Endodermal cell (in vitro differentiated cells): ENCODE measurements at regions not wholly inside any gene's neighbourhood (a gene's known extent, or its start where the extent isn't known, plus 50 kb on each side); places are given as distances from the start of the nearest gene placed in this dataset.

Source experiments
- DNase-seq: peaks from one replicate; pipeline ENCODE4 v3.0.0-alpha.2; 2017
- H3K27ac ChIP-seq: 2 replicates; pipeline ENCODE4 v1.5.1; 2013; ENCODE audit warnings: mild to moderate bottlenecking, low read depth, low read length, moderate library complexity
- H3K27me3 ChIP-seq: 2 replicates; pipeline ENCODE4 v1.6.1; 2013; ENCODE audit warnings: mild to moderate bottlenecking, low read length, moderate library complexity; ENCODE audit not compliant: insufficient read depth, control insufficient read depth, poor library complexity, severe bottlenecking
- H3K36me3 ChIP-seq: 2 replicates; pipeline ENCODE4 v1.7.0; 2013; ENCODE audit warnings: mild to moderate bottlenecking, low read length, moderate library complexity; ENCODE audit not compliant: control insufficient read depth, insufficient read depth
- H3K4me1 ChIP-seq: one replicate; pipeline ENCODE4 v1.7.0; 2013; ENCODE audit warnings: low read length; ENCODE audit not compliant: control insufficient read depth, insufficient read depth
- H3K4me3 ChIP-seq: 2 replicates; pipeline ENCODE4 v1.5.1; 2013; ENCODE audit warnings: mild to moderate bottlenecking, low read length, moderate library complexity
- H3K9ac ChIP-seq: 2 replicates; pipeline ENCODE4 v1.6.1; 2013; ENCODE audit warnings: mild to moderate bottlenecking, low read length, moderate library complexity; ENCODE audit not compliant: poor library complexity, severe bottlenecking; ENCODE audit errors: extremely low read depth
- H3K9me3 ChIP-seq: 2 replicates; pipeline ENCODE4 v1.6.1; 2013; ENCODE audit warnings: mild to moderate bottlenecking, low read length, moderate library complexity; ENCODE audit not compliant: control insufficient read depth
- H3K27ac Mint-ChIP-seq: 2 replicates; pipeline ENCODE4 v1.8.0; 2020; ENCODE audit warnings: mixed read lengths
- H3K27me3 Mint-ChIP-seq: 2 replicates; pipeline ENCODE4 v1.8.0; 2021; ENCODE audit warnings: mild to moderate bottlenecking, mixed read lengths; ENCODE audit not compliant: insufficient read depth
- H3K36me3 Mint-ChIP-seq: 2 replicates; pipeline ENCODE4 v1.8.0; 2020; ENCODE audit warnings: low read depth, mixed read lengths
- H3K4me1 Mint-ChIP-seq: 2 replicates; pipeline ENCODE4 v1.8.0; 2020; ENCODE audit warnings: mixed read lengths
- H3K4me3 Mint-ChIP-seq: 2 replicates; pipeline ENCODE4 v1.8.0; 2020; ENCODE audit warnings: mild to moderate bottlenecking, moderate library complexity, mixed read lengths
- H3K9me3 Mint-ChIP-seq: 2 replicates; pipeline ENCODE4 v1.8.0; 2020; ENCODE audit warnings: mild to moderate bottlenecking, mixed read lengths
- WGBS, 2 experiments: methylation state at CpG; one replicate each; pipeline versions ENCODE4 v1.1.5 to v1.1.7; 2013; ENCODE audit warnings: missing lambda C conversion rate in 2 of 2, mixed read lengths in 1 of 2; ENCODE audit not compliant: insufficient coverage in 1 of 2, insufficient read length in 1 of 2; 5-methylcytosine and 5-hydroxymethylcytosine counted together
- TF ChIP-seq, protein P1 (sequence below): fragments of 200-600 bp; sonication (generic); conservative IDR thresholded peaks from 2 replicates; pipeline ENCODE4 v1.5.0; 2021; ENCODE audit warnings: antibody characterized with exemption, mild to moderate bottlenecking

DNA sequence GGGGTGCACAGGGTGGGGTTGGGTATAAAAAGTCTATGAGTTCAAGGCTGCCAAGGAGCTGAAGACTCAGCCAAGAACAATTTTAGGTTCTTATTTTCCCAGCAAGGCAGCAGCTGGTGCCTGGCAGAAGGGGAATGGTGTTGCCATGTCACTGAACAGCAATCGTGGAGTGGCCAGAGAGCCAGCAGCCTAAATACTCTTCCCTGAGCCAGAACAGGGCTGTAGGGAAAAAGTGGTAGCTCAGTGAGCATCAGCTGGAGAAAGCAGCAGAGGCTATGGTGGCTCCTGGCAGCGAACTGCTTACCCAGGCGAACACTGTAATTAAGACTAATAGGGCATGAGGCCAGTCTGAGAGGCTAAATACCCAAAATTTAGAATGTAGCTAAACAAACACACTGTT lies 334.9 kb downstream of the RMST start:
- TF ChIP-seq, protein P1, sequence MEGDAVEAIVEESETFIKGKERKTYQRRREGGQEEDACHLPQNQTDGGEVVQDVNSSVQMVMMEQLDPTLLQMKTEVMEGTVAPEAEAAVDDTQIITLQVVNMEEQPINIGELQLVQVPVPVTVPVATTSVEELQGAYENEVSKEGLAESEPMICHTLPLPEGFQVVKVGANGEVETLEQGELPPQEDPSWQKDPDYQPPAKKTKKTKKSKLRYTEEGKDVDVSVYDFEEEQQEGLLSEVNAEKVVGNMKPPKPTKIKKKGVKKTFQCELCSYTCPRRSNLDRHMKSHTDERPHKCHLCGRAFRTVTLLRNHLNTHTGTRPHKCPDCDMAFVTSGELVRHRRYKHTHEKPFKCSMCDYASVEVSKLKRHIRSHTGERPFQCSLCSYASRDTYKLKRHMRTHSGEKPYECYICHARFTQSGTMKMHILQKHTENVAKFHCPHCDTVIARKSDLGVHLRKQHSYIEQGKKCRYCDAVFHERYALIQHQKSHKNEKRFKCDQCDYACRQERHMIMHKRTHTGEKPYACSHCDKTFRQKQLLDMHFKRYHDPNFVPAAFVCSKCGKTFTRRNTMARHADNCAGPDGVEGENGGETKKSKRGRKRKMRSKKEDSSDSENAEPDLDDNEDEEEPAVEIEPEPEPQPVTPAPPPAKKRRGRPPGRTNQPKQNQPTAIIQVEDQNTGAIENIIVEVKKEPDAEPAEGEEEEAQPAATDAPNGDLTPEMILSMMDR: no peak
- H3K27me3 ChIP-seq: no peaks in the 10 kb centered on the region
- Mint-ChIP-seq H3K27me3 (no peaks in the 10 kb centered on the region), H3K9me3 (peaks cover 9% of the 10 kb centered on the region), H3K4me1 (no peaks in the 10 kb centered on the region), H3K36me3 (no peaks in the 10 kb centered on the region), H3K4me3 (no peak overlapping the region), H3K27ac (no peak overlapping the region)
- H3K36me3 ChIP-seq: no peaks in the 10 kb centered on the region
- H3K4me1 ChIP-seq: no peaks in the 10 kb centered on the region
- DNase-seq: no peak
- no peak overlapping the region for H3K4me3 ChIP-seq
- no peak overlapping the region for H3K9ac ChIP-seq
- H3K27ac ChIP-seq: no peak overlapping the region
- H3K9me3 ChIP-seq: peaks cover 10% of the 10 kb centered on the region
- WGBS, 2 experiments: 92 to 100% methylated on average over 1 to 3 of the region's 3 CpGs

DNA sequence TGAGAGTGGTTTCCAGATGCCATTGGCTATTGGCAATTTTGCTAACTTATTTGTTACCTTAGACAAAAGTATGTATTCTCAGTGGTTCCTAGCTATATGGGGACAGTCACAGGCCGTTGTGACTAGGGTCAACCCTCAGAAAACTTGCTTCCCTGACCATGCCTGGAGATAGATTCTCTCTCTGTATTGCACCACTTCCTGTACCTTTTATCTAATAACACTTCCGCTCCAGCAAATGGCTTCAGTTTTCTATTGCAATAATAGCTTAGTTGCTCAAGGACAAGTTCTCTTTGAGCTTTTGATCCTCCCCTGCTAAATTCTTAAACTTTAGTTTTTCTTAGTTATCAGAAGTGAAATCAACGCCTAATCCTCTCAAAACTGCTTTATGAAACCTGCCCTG lies 338.0 kb downstream of the RMST start:
- peaks cover 9% of the 10 kb centered on the region for H3K4me1 Mint-ChIP-seq
- no peaks in the 10 kb centered on the region for H3K27me3 Mint-ChIP-seq
- no peak overlapping the region for H3K27ac Mint-ChIP-seq
- H3K4me3 Mint-ChIP-seq: no peak overlapping the region
- no peak overlapping the region for H3K4me3 ChIP-seq
- no peak overlapping the region for H3K27ac ChIP-seq
- H3K4me1 ChIP-seq: no peaks in the 10 kb centered on the region
- no peak overlapping the region for H3K9ac ChIP-seq
- no peaks in the 10 kb centered on the region for H3K9me3 ChIP-seq
- no peaks in the 10 kb centered on the region for H3K9me3 Mint-ChIP-seq
- H3K36me3 ChIP-seq: no peaks in the 10 kb centered on the region
- TF ChIP-seq, protein P1: no peak
- whole genome bisulfite sequencing, 2 experiments: 91 to 97% methylated on average over 3 of the region's 3 CpGs
- DNase-seq: no peak
- H3K27me3 ChIP-seq: no peaks in the 10 kb centered on the region
- no peaks in the 10 kb centered on the region for H3K36me3 Mint-ChIP-seq

DNA sequence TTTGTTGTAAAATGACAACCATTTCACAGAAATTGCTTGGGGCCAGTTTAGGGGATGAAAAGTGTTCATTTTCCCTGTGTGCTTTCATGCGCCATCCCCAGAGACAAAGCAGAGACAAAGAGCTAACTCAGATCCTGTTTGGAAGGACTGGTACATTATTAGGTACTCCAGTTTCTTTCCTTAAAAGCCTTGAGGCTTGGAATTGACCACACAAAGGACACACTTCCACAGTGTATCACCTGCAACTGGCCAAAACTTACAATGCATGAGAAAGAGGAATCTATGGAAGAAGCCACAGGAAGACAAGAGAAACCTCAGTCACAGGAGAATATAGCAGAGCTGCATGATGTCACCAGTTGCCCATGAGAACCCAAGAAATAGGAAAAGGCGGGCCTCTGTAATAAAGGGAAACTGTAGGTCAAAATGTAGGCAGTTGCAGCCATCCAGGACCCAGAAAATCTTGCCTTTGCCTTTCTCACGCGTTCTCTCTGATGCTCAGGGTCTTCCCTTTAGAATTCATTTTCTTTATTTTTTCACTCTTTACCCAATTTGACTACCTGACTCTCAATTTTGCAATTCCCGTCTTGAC lies 339.0 kb downstream of the RMST start:
- no peak overlapping the region for H3K9ac ChIP-seq
- peaks cover 9% of the 10 kb centered on the region for H3K4me1 Mint-ChIP-seq
- H3K36me3 ChIP-seq: no peaks in the 10 kb centered on the region
- H3K36me3 Mint-ChIP-seq: no peaks in the 10 kb centered on the region
- no peak overlapping the region for H3K4me3 Mint-ChIP-seq
- 93 to 99% methylated on average over 5 of the region's 5 CpGs for WGBS, 2 experiments
- no peaks in the 10 kb centered on the region for H3K9me3 ChIP-seq
- no peaks in the 10 kb centered on the region for H3K27me3 ChIP-seq
- H3K27ac ChIP-seq: peak overlapping the region; percentile 10
- no peak overlapping the region for H3K27ac Mint-ChIP-seq
- TF ChIP-seq, protein P1: no peak
- DNase-seq: no peak
- no peak overlapping the region for H3K4me3 ChIP-seq
- no peaks in the 10 kb centered on the region for H3K9me3 Mint-ChIP-seq
- no peaks in the 10 kb centered on the region for H3K4me1 ChIP-seq
- H3K27me3 Mint-ChIP-seq: no peaks in the 10 kb centered on the region
